HG03565 (cell line): ENCODE measurements at regions not wholly inside any gene's neighbourhood (a gene's known extent, or its start where the extent isn't known, plus 50 kb on each side); places are given as distances from the start of the nearest gene placed in this dataset.
"Not testable (repeated sequence)": the region's sequence is repeated elsewhere in the genome, so short reads cannot be mapped to it uniquely, and the experiment has no call there.

Experiments
- ATAC-seq: cut with Tn5 transposase; IDR thresholded peaks from one replicate; pipeline ENCODE4 v1.9.1; 2021; ENCODE audit warnings: mild to moderate bottlenecking, moderate library complexity; ENCODE audit not compliant: unreplicated experiment

- no peak for ATAC-seq
Observed at GRCh38 chr10:52597189-52597863, 175.3 kb downstream of the MBL2 start.

- no peak for ATAC-seq
Observed at GRCh38 chr10:52598936-52599335, 173.6 kb downstream of the MBL2 start.

- ATAC-seq = no peak
Observed at GRCh38 chr10:52599551-52600200, 172.9 kb downstream of the MBL2 start.

- ATAC-seq = not testable (repeated sequence)
Observed at GRCh38 chr10:52604131-52604530, 168.5 kb downstream of the MBL2 start.

- no peak for ATAC-seq
Observed at GRCh38 chr10:52609071-52609470, 163.5 kb downstream of the MBL2 start.

GRCh38 chr10:52609626-52610240 is 162.9 kb downstream of the MBL2 start:
- ATAC-seq = no peak

- ATAC-seq = no peak
Observed at GRCh38 chr10:52615331-52615730, 157.3 kb downstream of the MBL2 start.

GRCh38 chr10:52615756-52616394 is 156.7 kb downstream of the MBL2 start:
- no peak for ATAC-seq

- no peak for ATAC-seq
Observed at GRCh38 chr10:52616395-52616764, 156.2 kb downstream of the MBL2 start.

- no peak for ATAC-seq
Observed at GRCh38 chr10:52617346-52617745, 155.2 kb downstream of the MBL2 start.

GRCh38 chr10:52619052-52619451 is 153.5 kb downstream of the MBL2 start:
- no peak for ATAC-seq

- no peak for ATAC-seq
Observed at GRCh38 chr10:52621635-52622079, 150.9 kb downstream of the MBL2 start.

- ATAC-seq = no peak
Observed at GRCh38 chr10:52623761-52624160, 148.8 kb downstream of the MBL2 start.

GRCh38 chr10:52627279-52627678 is 145.3 kb downstream of the MBL2 start:
- ATAC-seq = no peak

GRCh38 chr10:52631146-52631545 is 141.4 kb downstream of the MBL2 start:
- no peak for ATAC-seq

- no peak for ATAC-seq
Observed at GRCh38 chr10:52631648-52632047, 140.9 kb downstream of the MBL2 start.

- ATAC-seq = no peak
Observed at GRCh38 chr10:52632591-52632990, 140.0 kb downstream of the MBL2 start.

- ATAC-seq = no peak
Observed at GRCh38 chr10:52633266-52633665, 139.3 kb downstream of the MBL2 start.

GRCh38 chr10:52635651-52636050 is 136.9 kb downstream of the MBL2 start:
- ATAC-seq = no peak

- ATAC-seq = no peak
Observed at GRCh38 chr10:52636874-52637273, 135.7 kb downstream of the MBL2 start.

- no peak for ATAC-seq
Observed at GRCh38 chr10:52637592-52637991, 135.0 kb downstream of the MBL2 start.

GRCh38 chr10:52639652-52640051 is 132.9 kb downstream of the MBL2 start:
- no peak for ATAC-seq
